ENCODE measurements at regions not wholly inside any gene's neighbourhood (a gene's known extent, or its start where the extent isn't known, plus 50 kb on each side); places are given as distances from the start of the nearest gene placed in this dataset.

- DNase-seq (ENCODE audit: low read depth, low spot score) = peak; percentile 32
Measured at GRCh38 chr2:171225302-171225980, 64.7 kb upstream of the TLK1 start.

- peak; percentile 27 for DNase-seq (ENCODE audit: low read depth, low spot score)
Measured at GRCh38 chr2:171217330-171217729, 56.6 kb upstream of the TLK1 start.

- no peak for DNase-seq (ENCODE audit: low read depth, low spot score)
Measured at GRCh38 chr2:171216631-171217030, 55.9 kb upstream of the TLK1 start.

GRCh38 chr2:171214093-171214492 is 53.4 kb upstream of the TLK1 start:
- no peak for DNase-seq (ENCODE audit: low read depth, low spot score)

- DNase-seq (ENCODE audit: low read depth, low spot score) = no peak
Measured at GRCh38 chr2:171210864-171211431, 50.3 kb upstream of the TLK1 start.

Measured in ELF-1 (cell line).